Dermis blood vessel endothelial cell (primary cell): ENCODE measurements at regions not wholly inside any gene's neighbourhood (a gene's known extent, or its start where the extent isn't known, plus 50 kb on each side); places are given as distances from the start of the nearest gene placed in this dataset.

ENCODE experiments used
- DNase-seq: peaks from one replicate; pipeline ENCODE4 v3.0.0; 2010

- DNase-seq = no peak
These were observed 65.0 kb upstream of the MEIS2 start for GRCh38 chr15:37165395-37165794.

- DNase-seq = no peak
These were observed 66.1 kb upstream of the MEIS2 start for GRCh38 chr15:37166402-37166801.

- no peak for DNase-seq
These were observed 81.0 kb upstream of the MEIS2 start for GRCh38 chr15:37181339-37181738.

GRCh38 chr15:37199545-37199944 is 99.2 kb upstream of the MEIS2 start:
- DNase-seq = no peak

GRCh38 chr15:37203050-37203449 is 102.7 kb upstream of the MEIS2 start:
- DNase-seq = no peak

GRCh38 chr15:37204692-37205091 is 104.3 kb upstream of the MEIS2 start:
- no peak for DNase-seq

GRCh38 chr15:37206690-37207089 is 106.3 kb upstream of the MEIS2 start:
- DNase-seq = no peak

- DNase-seq = no peak
These were observed 108.0 kb upstream of the MEIS2 start for GRCh38 chr15:37208146-37209040.

- no peak for DNase-seq
These were observed 108.7 kb upstream of the MEIS2 start for GRCh38 chr15:37209041-37209363.

GRCh38 chr15:37217567-37217966 is 117.2 kb upstream of the MEIS2 start:
- no peak for DNase-seq

- no peak for DNase-seq
These were observed 118.1 kb upstream of the MEIS2 start for GRCh38 chr15:37218351-37218916.

- no peak for DNase-seq
These were observed 118.9 kb upstream of the MEIS2 start for GRCh38 chr15:37219211-37219701.

GRCh38 chr15:37220949-37221670 is 120.8 kb upstream of the MEIS2 start:
- no peak for DNase-seq

- no peak for DNase-seq
These were observed 121.4 kb upstream of the MEIS2 start for GRCh38 chr15:37221671-37222145.

- DNase-seq = no peak
These were observed 122.7 kb upstream of the MEIS2 start for GRCh38 chr15:37223089-37223488.

- no peak for DNase-seq
These were observed 129.7 kb upstream of the MEIS2 start for GRCh38 chr15:37229855-37230619.

GRCh38 chr15:37245358-37245757 is 145.0 kb upstream of the MEIS2 start:
- no peak for DNase-seq

- DNase-seq = no peak
These were observed 145.7 kb upstream of the MEIS2 start for GRCh38 chr15:37246065-37246464.

- no peak for DNase-seq
These were observed 146.5 kb upstream of the MEIS2 start for GRCh38 chr15:37246856-37247255.

GRCh38 chr15:37249249-37249648 is 148.9 kb upstream of the MEIS2 start:
- DNase-seq = no peak

- DNase-seq = no peak
These were observed 152.2 kb upstream of the MEIS2 start for GRCh38 chr15:37252530-37252929.

GRCh38 chr15:37253877-37254276 is 153.5 kb upstream of the MEIS2 start:
- no peak for DNase-seq

- no peak for DNase-seq
These were observed 159.9 kb upstream of the MEIS2 start for GRCh38 chr15:37260255-37260654.
